ENCODE measurements at regions not wholly inside any gene's neighbourhood (a gene's known extent, or its start where the extent isn't known, plus 50 kb on each side); places are given as distances from the start of the nearest gene placed in this dataset.

GRCh38 chr4:122285285-122285684 is 93.5 kb upstream of the ADAD1 start:
- no peak for DNase-seq (ENCODE audit: low read depth, low spot score)
- in situ Hi-C loops (cut with HindIII; ENCODE audit: low pct_unique_long_range_greater_than_20kb, low sequenced_read_pairs): no loop called here

- DNase-seq (ENCODE audit: low read depth, low spot score): no peak
- in situ Hi-C loops (cut with HindIII; ENCODE audit: low pct_unique_long_range_greater_than_20kb, low sequenced_read_pairs): no loop called here
Measured at GRCh38 chr4:122293374-122294365, 85.1 kb upstream of the ADAD1 start.

GRCh38 chr4:122297694-122298093 is 81.1 kb upstream of the ADAD1 start:
- in situ Hi-C loops (cut with HindIII; ENCODE audit: low pct_unique_long_range_greater_than_20kb, low sequenced_read_pairs): no loop called here
- no peak for DNase-seq (ENCODE audit: low read depth, low spot score)

GRCh38 chr4:122300776-122301175 is 78.0 kb upstream of the ADAD1 start:
- DNase-seq (ENCODE audit: low read depth, low spot score): peak; percentile 21
- in situ Hi-C loops (cut with HindIII; ENCODE audit: low pct_unique_long_range_greater_than_20kb, low sequenced_read_pairs): no loop called here

- peak; percentile 11 for DNase-seq (ENCODE audit: low read depth, low spot score)
- in situ Hi-C loops (cut with HindIII; ENCODE audit: low pct_unique_long_range_greater_than_20kb, low sequenced_read_pairs): no loop called here
Measured at GRCh38 chr4:122305853-122306252, 73.0 kb upstream of the ADAD1 start.

- in situ Hi-C loops (cut with HindIII; ENCODE audit: low pct_unique_long_range_greater_than_20kb, low sequenced_read_pairs): no loop called here
- DNase-seq (ENCODE audit: low read depth, low spot score): peak; percentile 34
Measured at GRCh38 chr4:122309988-122310626, 68.7 kb upstream of the ADAD1 start.

GRCh38 chr4:122313006-122313646 is 65.7 kb upstream of the ADAD1 start:
- in situ Hi-C loops (cut with HindIII; ENCODE audit: low pct_unique_long_range_greater_than_20kb, low sequenced_read_pairs): no loop called here
- no peak for DNase-seq (ENCODE audit: low read depth, low spot score)

GRCh38 chr4:122326908-122327307 is 51.9 kb upstream of the ADAD1 start:
- DNase-seq (ENCODE audit: low read depth, low spot score): no peak
- in situ Hi-C loops (cut with HindIII; ENCODE audit: low pct_unique_long_range_greater_than_20kb, low sequenced_read_pairs): no loop called here

- in situ Hi-C loops (cut with HindIII; ENCODE audit: low pct_unique_long_range_greater_than_20kb, low sequenced_read_pairs): no loop called here
- DNase-seq (ENCODE audit: low read depth, low spot score): no peak
Measured at GRCh38 chr4:122328893-122329292, 49.9 kb upstream of the ADAD1 start.

Measured in SK-MEL-5 (cell line).